Natural killer cell (primary cell): ENCODE measurements at regions not wholly inside any gene's neighbourhood (a gene's known extent, or its start where the extent isn't known, plus 50 kb on each side); places are given as distances from the start of the nearest gene placed in this dataset.

ENCODE experiments used
- ATAC-seq, 3 donors: fragments of 150-1000 bp in 2 of 3; fragments of 200-7000 bp in 1 of 3; cut with Tn5 transposase; 1 replicate in 1 of 3; 2 replicates in 2 of 3; pipeline ENCODE4 v1.10.0; 2021; ENCODE audit warnings: mild to moderate bottlenecking in 2 of 3, moderate library complexity in 2 of 3
- DNase-seq, 2 donors: peaks; one replicate each; pipeline versions ENCODE4 v3.0.0 to v3.0.0-alpha.2; 2013 to 2021; ENCODE audit warnings: mixed read lengths in 1 of 2
- H3K27ac ChIP-seq: one replicate; pipeline ENCODE4 v1.5.1; 2013; ENCODE audit warnings: mild to moderate bottlenecking, low read length
- H3K27me3 ChIP-seq: one replicate; pipeline ENCODE4 v1.6.1; 2013; ENCODE audit warnings: low read length; ENCODE audit not compliant: control insufficient read depth, insufficient read depth
- H3K36me3 ChIP-seq: one replicate; pipeline ENCODE4 v1.6.1; 2013; ENCODE audit warnings: low read length; ENCODE audit not compliant: control insufficient read depth, insufficient read depth
- H3K4me1 ChIP-seq: one replicate; pipeline ENCODE4 v1.6.1; 2013; ENCODE audit warnings: low read length; ENCODE audit not compliant: control insufficient read depth, insufficient read depth
- H3K4me3 ChIP-seq: one replicate; pipeline ENCODE4 v1.5.1; 2013; ENCODE audit warnings: low read length
- H3K9me3 ChIP-seq: one replicate; pipeline ENCODE4 v1.6.1; 2013; ENCODE audit warnings: low read length; ENCODE audit not compliant: control insufficient read depth, insufficient read depth
- H3K27ac Mint-ChIP-seq, 2 donors: one replicate each; pipeline ENCODE4 v1.8.0; 2022; ENCODE audit warnings: mild to moderate bottlenecking in 2 of 2, mixed read lengths in 2 of 2, moderate library complexity in 1 of 2
- H3K27me3 Mint-ChIP-seq, 2 donors: one replicate each; pipeline ENCODE4 v1.8.0; 2022; ENCODE audit warnings: low read depth in 2 of 2, mixed read lengths in 2 of 2
- H3K36me3 Mint-ChIP-seq: one replicate; pipeline ENCODE4 v1.8.0; 2022; ENCODE audit warnings: mixed read lengths
- H3K4me1 Mint-ChIP-seq, 2 donors: one replicate each; pipeline ENCODE4 v1.8.0; 2022; ENCODE audit warnings: mixed read lengths in 2 of 2
- H3K4me3 Mint-ChIP-seq: one replicate; pipeline ENCODE4 v1.8.0; 2022; ENCODE audit warnings: mild to moderate bottlenecking, moderate library complexity, mixed read lengths
- H3K9me3 Mint-ChIP-seq, 2 donors: one replicate each; pipeline ENCODE4 v1.8.0; 2022; ENCODE audit warnings: mixed read lengths in 2 of 2
- CTCF ChIP-seq: fragments of 200-600 bp; IDR thresholded peaks from one replicate; pipeline ENCODE4 v1.8.0; 2022; ENCODE audit warnings: antibody characterized with exemption
- WGBS: methylation state at CpG from one replicate; pipeline ENCODE4 v1.1.7; 2013; ENCODE audit warnings: missing lambda C conversion rate; ENCODE audit not compliant: insufficient coverage; 5-methylcytosine and 5-hydroxymethylcytosine counted together
- intact Hi-C: fragments of 100-400 bp; cut with micrococcal nuclease; formaldehyde crosslinking; loops from one replicate; pipeline ENCODE4 v1.14.2; 2022

GRCh38 chr16:66207139-66207882 lies 159.2 kb upstream of the CDH5 start:
- H3K4me1 Mint-ChIP-seq = no peaks in the 10 kb centered on the region
- ATAC-seq (peak in 1 of 3 donors; percentile 24), DNase-seq (no peak)
- no peak overlapping the region for H3K27ac Mint-ChIP-seq
- H3K4me3 ChIP-seq = no peak overlapping the region
- H3K27ac ChIP-seq = no peak overlapping the region
- H3K36me3 ChIP-seq = no peaks in the 10 kb centered on the region
- intact Hi-C loops = no loop called here
- H3K27me3 Mint-ChIP-seq = peaks cover 8 to 30% of the 10 kb centered on the region in 2 donors
- no peak for TF ChIP-seq CTCF
- 85% methylated on average over 10 of the region's 11 CpGs for WGBS
- H3K4me1 ChIP-seq = no peaks in the 10 kb centered on the region
- no peaks in the 10 kb centered on the region for H3K27me3 ChIP-seq
- no peaks in the 10 kb centered on the region for H3K36me3 Mint-ChIP-seq
- H3K4me3 Mint-ChIP-seq = no peak overlapping the region
- H3K9me3 ChIP-seq = no peaks in the 10 kb centered on the region
- H3K9me3 Mint-ChIP-seq = no peaks in the 10 kb centered on the region

DNA sequence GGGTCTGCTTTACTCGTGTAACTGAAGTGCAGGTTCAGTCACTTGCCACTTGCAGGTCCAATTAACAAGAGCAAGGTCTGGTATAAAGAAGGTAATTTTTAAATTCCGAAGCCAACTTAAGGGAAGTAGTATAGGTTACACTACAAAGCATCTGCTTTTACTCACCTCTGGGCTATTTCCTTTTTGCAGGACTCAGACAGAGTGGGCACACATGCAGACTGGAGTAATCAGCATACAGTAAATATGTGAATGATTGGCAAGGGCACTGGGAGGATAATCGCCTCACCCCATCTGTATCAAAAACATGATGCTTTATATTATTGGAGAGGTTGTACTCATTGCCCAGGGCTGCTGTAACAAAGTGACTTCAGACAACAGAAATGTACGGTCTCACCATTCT lies 160.1 kb upstream of the CDH5 start:
- no peak for TF ChIP-seq CTCF
- 75% methylated on average over 3 of the region's 4 CpGs for WGBS
- Mint-ChIP-seq H3K36me3 (no peaks in the 10 kb centered on the region), H3K4me3 (no peak overlapping the region), H3K27ac (no peak overlapping the region), H3K4me1 (no peaks in the 10 kb centered on the region), H3K27me3 (peaks cover 8 to 27% of the 10 kb centered on the region in 2 donors), H3K9me3 (no peaks in the 10 kb centered on the region)
- intact Hi-C loops = no loop called here
- H3K4me1 ChIP-seq = no peaks in the 10 kb centered on the region
- H3K36me3 ChIP-seq = no peaks in the 10 kb centered on the region
- DNase-seq (no peak), ATAC-seq (no peak)
- no peaks in the 10 kb centered on the region for H3K9me3 ChIP-seq
- no peak overlapping the region for H3K27ac ChIP-seq
- H3K4me3 ChIP-seq = no peak overlapping the region
- H3K27me3 ChIP-seq = no peaks in the 10 kb centered on the region

DNA sequence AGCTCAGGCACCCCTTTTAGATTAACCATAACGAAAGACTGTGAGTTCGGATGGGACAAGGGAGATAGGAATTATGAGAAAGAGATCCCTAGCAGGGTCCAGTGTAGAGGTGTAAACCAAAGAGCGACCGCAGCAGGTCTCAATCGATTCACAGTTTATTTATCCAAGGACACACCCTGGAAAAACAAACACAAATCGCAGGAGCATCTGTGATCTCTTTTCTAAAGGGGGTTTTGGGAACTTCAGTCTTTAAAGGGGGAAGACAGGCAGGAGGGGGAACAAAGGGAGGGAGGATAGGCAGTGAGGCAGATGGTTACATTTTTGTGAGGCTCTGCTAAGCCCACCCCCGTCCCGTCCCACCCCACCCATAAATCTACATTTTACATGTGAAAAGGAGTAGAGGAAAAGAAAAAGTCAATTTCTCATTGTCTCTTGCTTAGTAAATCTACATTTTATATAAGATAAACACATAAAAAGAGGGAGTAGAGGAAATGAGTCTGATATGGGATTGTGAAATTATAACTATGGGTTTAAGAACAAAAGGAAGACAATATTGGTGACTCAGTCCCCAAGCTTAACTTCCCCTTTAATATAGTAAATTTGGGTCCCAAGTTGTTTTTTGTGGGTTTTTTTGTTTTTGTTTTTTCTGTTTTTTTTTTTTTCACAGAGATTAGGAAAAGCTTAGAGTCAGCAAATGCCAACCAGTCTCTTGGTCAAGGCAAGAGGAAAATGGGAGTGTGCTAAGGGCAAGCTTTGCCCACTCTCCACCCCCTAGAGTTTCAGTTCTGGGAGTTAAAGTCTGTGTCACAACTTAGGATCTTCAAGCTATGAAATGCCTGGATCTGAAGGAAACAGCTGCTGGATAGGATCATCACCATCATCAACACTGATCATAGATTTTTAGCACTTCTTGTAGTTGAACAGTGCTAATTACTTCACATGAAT lies 160.9 kb upstream of the CDH5 start:
- no peaks in the 10 kb centered on the region for H3K36me3 Mint-ChIP-seq
- H3K9me3 ChIP-seq = no peaks in the 10 kb centered on the region
- H3K27ac ChIP-seq = no peak overlapping the region
- ATAC-seq (no peak), DNase-seq (no peak)
- WGBS = 93% methylated on average over 6 of the region's 8 CpGs
- H3K4me1 Mint-ChIP-seq = no peaks in the 10 kb centered on the region
- H3K36me3 ChIP-seq = no peaks in the 10 kb centered on the region
- no peak for TF ChIP-seq CTCF
- peaks cover 8 to 19% of the 10 kb centered on the region in 2 donors for H3K27me3 Mint-ChIP-seq
- H3K4me3 ChIP-seq = no peak overlapping the region
- H3K27me3 ChIP-seq = no peaks in the 10 kb centered on the region
- intact Hi-C loops = no loop called here
- no peaks in the 10 kb centered on the region for H3K9me3 Mint-ChIP-seq
- no peak overlapping the region for H3K27ac Mint-ChIP-seq
- no peaks in the 10 kb centered on the region for H3K4me1 ChIP-seq
- no peak overlapping the region for H3K4me3 Mint-ChIP-seq
